GM12878 (cell line): ENCODE measurements at regions not wholly inside any gene's neighbourhood (a gene's known extent, or its start where the extent isn't known, plus 50 kb on each side); places are given as distances from the start of the nearest gene placed in this dataset.

Experiments
- ATAC-seq: fragments of 200-7000 bp; cut with Tn5 transposase; 3 replicates; pipeline ENCODE4 v1.9.1; 2020; ENCODE audit warnings: mild to moderate bottlenecking, moderate library complexity
- BruUV-seq: library from RNA; stranded (reverse); fragments of 400-500 nt; replicated peaks from 2 replicates; lab custom pipeline; 2021; lab: Mats Ljungman, UMichigan
- CTCF ChIA-PET: fragments of 300-600 bp; sonication (Branson Sonifier 250); formaldehyde crosslinking; extraction: SDS; loops from one replicate; lab custom pipeline; 2021; ENCODE audit warnings: inconsistent platforms; lab: Yijun Ruan, JAX
- POLR2A ChIA-PET: fragments of 350-600 bp; formaldehyde crosslinking; extraction: SDS; loops from one replicate; lab custom pipeline; 2021; ENCODE audit warnings: inconsistent platforms; lab: Charles Lee
- RAD21 ChIA-PET: fragments of 300-600 bp; sonication (Branson Sonifier 250); formaldehyde crosslinking; loops from one replicate; lab custom pipeline; 2023; ENCODE audit warnings: antibody characterized with exemption; ENCODE audit not compliant: unreplicated experiment; lab: Charles Lee
- SMC1A ChIA-PET: fragments of 300-600 bp; sonication (Branson Sonifier 250); formaldehyde crosslinking; loops from one replicate; lab custom pipeline; 2023; ENCODE audit not compliant: unreplicated experiment, uncharacterized antibody; lab: Charles Lee
- DNase-seq: peaks from one replicate; pipeline ENCODE4 v3.0.0-alpha.2; 2011; ENCODE audit warnings: low read depth, low spot score
- FAIRE-seq: peaks from 3 replicates; lab custom pipeline; 2011; peaks lifted over from hg19 to GRCh38; lab: Jason Lieb, UNC
- H2AFZ ChIP-seq: 2 replicates; pipeline ENCODE4 v1.6.0; 2011; ENCODE audit warnings: low read depth, low read length, control low read depth; ENCODE audit not compliant: control insufficient read depth
- H3K27ac ChIP-seq: 2 replicates; pipeline ENCODE4 v1.5.1; 2011; ENCODE audit warnings: control low read depth; ENCODE audit not compliant: control insufficient read depth, insufficient read depth
- H3K27me3 ChIP-seq, 2 experiments: replicated peaks in 1 of 2; 2 replicates each; pipeline versions ENCODE4 v1.6.0 to v1.6.1; 2011; ENCODE audit warnings: low read length in 1 of 2; ENCODE audit not compliant: control insufficient read depth in 2 of 2, insufficient read depth in 2 of 2
- H3K36me3 ChIP-seq, 2 experiments: 2 replicates each; pipeline ENCODE4 v1.5.1; 2011; ENCODE audit warnings: low read length in 1 of 2; ENCODE audit not compliant: control insufficient read depth in 2 of 2, insufficient read depth in 2 of 2
- H3K4me1 ChIP-seq: 2 replicates; pipeline ENCODE4 v1.6.1; 2011; ENCODE audit warnings: mild to moderate bottlenecking, low read length, moderate library complexity, mixed read lengths; ENCODE audit not compliant: control insufficient read depth, insufficient read depth
- H3K4me2 ChIP-seq: 2 replicates; pipeline ENCODE4 v1.6.0; 2011; ENCODE audit warnings: control low read depth; ENCODE audit not compliant: control insufficient read depth, insufficient read depth
- H3K4me3 ChIP-seq: fragments of 200-600 bp; sonication (generic); 2 replicates; pipeline ENCODE4 v1.5.1; 2016
- H3K79me2 ChIP-seq: 2 replicates; pipeline ENCODE4 v1.6.0; 2011; ENCODE audit warnings: low read length; ENCODE audit not compliant: control insufficient read depth, insufficient read depth
- H3K9ac ChIP-seq: 2 replicates; pipeline ENCODE4 v1.8.0; 2011; ENCODE audit warnings: low read length, control low read depth, mixed read lengths; ENCODE audit not compliant: control insufficient read depth, insufficient read depth
- H3K9me3 ChIP-seq: replicated peaks from 3 replicates; pipeline ENCODE4 v1.5.1; 2011; ENCODE audit warnings: mild to moderate bottlenecking, low read length; ENCODE audit not compliant: control insufficient read depth, insufficient read depth
- H4K20me1 ChIP-seq: 2 replicates; pipeline ENCODE4 v1.6.0; 2011; ENCODE audit not compliant: control insufficient read depth, insufficient read depth
- EED ChIP-seq: sonication (generic); IDR thresholded peaks from 2 replicates; pipeline ENCODE4 v1.6.1; 2016; ENCODE audit warnings: antibody characterized with exemption, low read depth
- MAX ChIP-seq: IDR thresholded peaks from 2 replicates; pipeline ENCODE4 v1.6.1; 2012; ENCODE audit warnings: low read depth, low read length, improper control_type of control experiment
- NFYB ChIP-seq: IDR thresholded peaks from 2 replicates; pipeline ENCODE4 v1.6.1; 2011; ENCODE audit warnings: low read depth, mild to moderate bottlenecking, low read length, improper control_type of control experiment, moderate library complexity; ENCODE audit not compliant: insufficient read depth
- SMARCA5 ChIP-seq: fragments of 450-650 bp; IDR thresholded peaks from 2 replicates; pipeline ENCODE4 v1.6.1; 2017; ENCODE audit warnings: mild to moderate bottlenecking
- WGBS: methylation state at CpG from one replicate; pipeline ENCODE4 v1.1.6; 2016; ENCODE audit warnings: low lambda C conversion rate; ENCODE audit not compliant: insufficient replicate concordance, insufficient coverage; ENCODE audit errors: missing lambda C conversion rate; 5-methylcytosine and 5-hydroxymethylcytosine counted together
- in situ Hi-C: fragments of 300-500 bp; cut with MboI; formaldehyde crosslinking; loops from 9 replicates; pipeline ENCODE4 v1.14.3; 2018; ENCODE audit warnings: mixed read lengths
- intact Hi-C: fragments of 100-400 bp; cut with micrococcal nuclease; formaldehyde crosslinking; loops from one replicate; pipeline ENCODE4 v1.14.2; 2022; ENCODE audit not compliant: unreplicated experiment
- TF ChIP-seq, protein P1 (sequence below): fragments of 450-650 bp; IDR thresholded peaks from 2 replicates; pipeline ENCODE4 v1.6.1; 2017; ENCODE audit warnings: mild to moderate bottlenecking, moderate library complexity
- TF ChIP-seq, protein P2 (sequence below): fragments of 450-650 bp; IDR thresholded peaks from 2 replicates; pipeline ENCODE4 v1.6.1; 2017; ENCODE audit warnings: antibody characterized with exemption, mild to moderate bottlenecking, moderate library complexity

- TF ChIP-seq, protein P1, sequence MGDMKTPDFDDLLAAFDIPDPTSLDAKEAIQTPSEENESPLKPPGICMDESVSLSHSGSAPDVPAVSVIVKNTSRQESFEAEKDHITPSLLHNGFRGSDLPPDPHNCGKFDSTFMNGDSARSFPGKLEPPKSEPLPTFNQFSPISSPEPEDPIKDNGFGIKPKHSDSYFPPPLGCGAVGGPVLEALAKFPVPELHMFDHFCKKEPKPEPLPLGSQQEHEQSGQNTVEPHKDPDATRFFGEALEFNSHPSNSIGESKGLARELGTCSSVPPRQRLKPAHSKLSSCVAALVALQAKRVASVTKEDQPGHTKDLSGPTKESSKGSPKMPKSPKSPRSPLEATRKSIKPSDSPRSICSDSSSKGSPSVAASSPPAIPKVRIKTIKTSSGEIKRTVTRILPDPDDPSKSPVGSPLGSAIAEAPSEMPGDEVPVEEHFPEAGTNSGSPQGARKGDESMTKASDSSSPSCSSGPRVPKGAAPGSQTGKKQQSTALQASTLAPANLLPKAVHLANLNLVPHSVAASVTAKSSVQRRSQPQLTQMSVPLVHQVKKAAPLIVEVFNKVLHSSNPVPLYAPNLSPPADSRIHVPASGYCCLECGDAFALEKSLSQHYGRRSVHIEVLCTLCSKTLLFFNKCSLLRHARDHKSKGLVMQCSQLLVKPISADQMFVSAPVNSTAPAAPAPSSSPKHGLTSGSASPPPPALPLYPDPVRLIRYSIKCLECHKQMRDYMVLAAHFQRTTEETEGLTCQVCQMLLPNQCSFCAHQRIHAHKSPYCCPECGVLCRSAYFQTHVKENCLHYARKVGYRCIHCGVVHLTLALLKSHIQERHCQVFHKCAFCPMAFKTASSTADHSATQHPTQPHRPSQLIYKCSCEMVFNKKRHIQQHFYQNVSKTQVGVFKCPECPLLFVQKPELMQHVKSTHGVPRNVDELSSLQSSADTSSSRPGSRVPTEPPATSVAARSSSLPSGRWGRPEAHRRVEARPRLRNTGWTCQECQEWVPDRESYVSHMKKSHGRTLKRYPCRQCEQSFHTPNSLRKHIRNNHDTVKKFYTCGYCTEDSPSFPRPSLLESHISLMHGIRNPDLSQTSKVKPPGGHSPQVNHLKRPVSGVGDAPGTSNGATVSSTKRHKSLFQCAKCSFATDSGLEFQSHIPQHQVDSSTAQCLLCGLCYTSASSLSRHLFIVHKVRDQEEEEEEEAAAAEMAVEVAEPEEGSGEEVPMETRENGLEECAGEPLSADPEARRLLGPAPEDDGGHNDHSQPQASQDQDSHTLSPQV: no peak
- TF ChIP-seq EED: no peak
- TF ChIP-seq, protein P2, sequence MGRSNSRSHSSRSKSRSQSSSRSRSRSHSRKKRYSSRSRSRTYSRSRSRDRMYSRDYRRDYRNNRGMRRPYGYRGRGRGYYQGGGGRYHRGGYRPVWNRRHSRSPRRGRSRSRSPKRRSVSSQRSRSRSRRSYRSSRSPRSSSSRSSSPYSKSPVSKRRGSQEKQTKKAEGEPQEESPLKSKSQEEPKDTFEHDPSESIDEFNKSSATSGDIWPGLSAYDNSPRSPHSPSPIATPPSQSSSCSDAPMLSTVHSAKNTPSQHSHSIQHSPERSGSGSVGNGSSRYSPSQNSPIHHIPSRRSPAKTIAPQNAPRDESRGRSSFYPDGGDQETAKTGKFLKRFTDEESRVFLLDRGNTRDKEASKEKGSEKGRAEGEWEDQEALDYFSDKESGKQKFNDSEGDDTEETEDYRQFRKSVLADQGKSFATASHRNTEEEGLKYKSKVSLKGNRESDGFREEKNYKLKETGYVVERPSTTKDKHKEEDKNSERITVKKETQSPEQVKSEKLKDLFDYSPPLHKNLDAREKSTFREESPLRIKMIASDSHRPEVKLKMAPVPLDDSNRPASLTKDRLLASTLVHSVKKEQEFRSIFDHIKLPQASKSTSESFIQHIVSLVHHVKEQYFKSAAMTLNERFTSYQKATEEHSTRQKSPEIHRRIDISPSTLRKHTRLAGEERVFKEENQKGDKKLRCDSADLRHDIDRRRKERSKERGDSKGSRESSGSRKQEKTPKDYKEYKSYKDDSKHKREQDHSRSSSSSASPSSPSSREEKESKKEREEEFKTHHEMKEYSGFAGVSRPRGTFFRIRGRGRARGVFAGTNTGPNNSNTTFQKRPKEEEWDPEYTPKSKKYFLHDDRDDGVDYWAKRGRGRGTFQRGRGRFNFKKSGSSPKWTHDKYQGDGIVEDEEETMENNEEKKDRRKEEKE: no peak
- no peak for TF ChIP-seq SMARCA5
- TF ChIP-seq, all 136 proteins: peak for 0
These were observed 273.1 kb upstream of the PROX1 start (continued) for GRCh38 chr1:213714645-213715044.

GRCh38 chr1:213715182-213715581 is 272.6 kb upstream of the PROX1 start:
- 0% methylated on average over 1 of the region's 1 CpG for WGBS
- TF ChIP-seq NFYB (no peak), MAX (no peak)
- TF ChIP-seq, protein P2: no peak

More at GRCh38 chr1:213715182-213715581, 272.6 kb upstream of the PROX1 start:
- H3K4me1 ChIP-seq: no peaks in the 10 kb centered on the region
- no peak overlapping the region for H3K4me3 ChIP-seq
- H3K36me3 ChIP-seq: no peaks in the 10 kb centered on the region
- no peaks in the 10 kb centered on the region for H3K79me2 ChIP-seq
- BruUV-seq: no TSS peak
- no peaks in the 10 kb centered on the region; a peak in 1 of 4 replicates for H3K27me3 ChIP-seq
- SMC1A ChIA-PET: no interaction called here
- POLR2A ChIA-PET: no interaction called here
- H3K27ac ChIP-seq: no peak overlapping the region
- CTCF ChIA-PET: no interaction called here
- RAD21 ChIA-PET: no interaction called here
- DNase-seq (no peak), ATAC-seq (no peak), FAIRE-seq (no peak)
- no peak overlapping the region for H3K9ac ChIP-seq
- in situ Hi-C loops: no loop called here
- intact Hi-C loops: no loop called here
- no peak overlapping the region for H2AFZ ChIP-seq
- H3K9me3 ChIP-seq: no peaks in the 10 kb centered on the region
- no peaks in the 10 kb centered on the region for H4K20me1 ChIP-seq
- no peak overlapping the region for H3K4me2 ChIP-seq
